Activated B cell treated with CpG ODN at 0.5 μM for 24 hours (primary cell): ENCODE measurements at regions not wholly inside any gene's neighbourhood (a gene's known extent, or its start where the extent isn't known, plus 50 kb on each side); places are given as distances from the start of the nearest gene placed in this dataset.
A peak's percentile ranks its signal among the peaks of the same experiment; 100 is the strongest.

Source experiments
- ATAC-seq: fragments of 200-7000 bp; cut with Tn5 transposase; one replicate; pipeline ENCODE4 v1.10.0; 2021; ENCODE audit warnings: low read depth, mild to moderate bottlenecking, moderate library complexity
- CTCF ChIA-PET: fragments of 350-600 bp; sonication (Branson Sonifier 250); formaldehyde crosslinking; loops from one replicate; lab custom pipeline; 2021; ENCODE audit warnings: antibody characterized with exemption; lab: Charles Lee
- POLR2A ChIA-PET: fragments of 350-600 bp; sonication (Branson Sonifier 250); formaldehyde crosslinking; loops from one replicate; lab custom pipeline; 2021; ENCODE audit warnings: antibody characterized with exemption; lab: Charles Lee
- DNase-seq: peaks from one replicate; pipeline ENCODE4 v3.0.0; 2022
- H3K27ac Mint-ChIP-seq: one replicate; pipeline ENCODE4 v1.8.0; 2020; ENCODE audit warnings: mixed read lengths
- H3K27me3 Mint-ChIP-seq: one replicate; pipeline ENCODE4 v1.8.0; 2021; ENCODE audit warnings: mixed read lengths
- H3K36me3 Mint-ChIP-seq: one replicate; pipeline ENCODE4 v1.8.0; 2021; ENCODE audit warnings: low read depth, mixed read lengths
- H3K4me1 Mint-ChIP-seq: one replicate; pipeline ENCODE4 v1.8.0; 2021; ENCODE audit warnings: mixed read lengths
- H3K4me3 Mint-ChIP-seq: one replicate; pipeline ENCODE4 v1.8.0; 2020; ENCODE audit warnings: mild to moderate bottlenecking, mixed read lengths
- H3K9me3 Mint-ChIP-seq: one replicate; pipeline ENCODE4 v1.8.0; 2020; ENCODE audit warnings: mixed read lengths
- CTCF ChIP-seq: fragments of 200-600 bp; IDR thresholded peaks from one replicate; pipeline ENCODE4 v1.8.0; 2022; ENCODE audit warnings: antibody characterized with exemption, mild to moderate bottlenecking
- intact Hi-C: fragments of 100-400 bp; cut with micrococcal nuclease; formaldehyde crosslinking; loops from one replicate; pipeline ENCODE4 v1.15.1; 2024

- peaks cover 3% of the 10 kb centered on the region for H3K27me3 Mint-ChIP-seq
- H3K36me3 Mint-ChIP-seq = no peaks in the 10 kb centered on the region
- H3K4me1 Mint-ChIP-seq = no peaks in the 10 kb centered on the region
- H3K9me3 Mint-ChIP-seq = no peaks in the 10 kb centered on the region
- H3K4me3 Mint-ChIP-seq = no peak overlapping the region
- ATAC-seq (peak; percentile 49), DNase-seq (no peak)
- ChIA-PET CTCF (interaction anchor here (0.9 to 1.6 kb wide), 2 partner anchors 622 to 624 kb away, joined by 3 to 4 read pairs; no protein-coding TSS in a partner anchor), POLR2A (no interaction called here)
- H3K27ac Mint-ChIP-seq = no peak overlapping the region
- intact Hi-C loops = loop anchor here (1.0 kb wide), 1 partner anchor 624 kb away; no protein-coding TSS in a partner anchor
- TF ChIP-seq CTCF = no peak
Observed at GRCh38 chr4:79576429-79576753, 168.4 kb upstream of the GK2 start.

GRCh38 chr4:79575709-79576428, 167.8 kb upstream of the GK2 start:
- intact Hi-C loops = loop anchor here (1.0 kb wide), 1 partner anchor 624 kb away; no protein-coding TSS in a partner anchor
- Mint-ChIP-seq H3K9me3 (no peaks in the 10 kb centered on the region), H3K4me1 (no peaks in the 10 kb centered on the region), H3K4me3 (no peak overlapping the region), H3K27me3 (peaks cover 3% of the 10 kb centered on the region), H3K36me3 (no peaks in the 10 kb centered on the region), H3K27ac (no peak overlapping the region)
- no peak for TF ChIP-seq CTCF
- ATAC-seq (no peak), DNase-seq (no peak)
- CTCF ChIA-PET = interaction anchor here (0.9 to 1.6 kb wide), 2 partner anchors 622 to 624 kb away, joined by 3 to 4 read pairs; no protein-coding TSS in a partner anchor
- POLR2A ChIA-PET = no interaction called here

GRCh38 chr4:79574741-79575451, 166.9 kb upstream of the GK2 start:
- Mint-ChIP-seq H3K27me3 (peaks cover 3% of the 10 kb centered on the region), H3K36me3 (no peaks in the 10 kb centered on the region), H3K4me3 (no peak overlapping the region), H3K27ac (no peak overlapping the region), H3K4me1 (no peaks in the 10 kb centered on the region), H3K9me3 (no peaks in the 10 kb centered on the region)
- DNase-seq (no peak), ATAC-seq (no peak)
- intact Hi-C loops = no loop called here
- ChIA-PET CTCF (interaction anchor here (1.6 kb wide), 1 partner anchor 621 kb away, joined by 4 read pairs; no protein-coding TSS in a partner anchor), POLR2A (no interaction called here)
- no peak for TF ChIP-seq CTCF

GRCh38 chr4:79563219-79563618, 155.2 kb upstream of the GK2 start:
- intact Hi-C loops = no loop called here
- no peak for ATAC-seq
- no peak overlapping the region for H3K27ac Mint-ChIP-seq

More at GRCh38 chr4:79563219-79563618, 155.2 kb upstream of the GK2 start:
- Mint-ChIP-seq H3K36me3 (no peaks in the 10 kb centered on the region), H3K4me3 (no peak overlapping the region), H3K4me1 (no peaks in the 10 kb centered on the region), H3K9me3 (no peaks in the 10 kb centered on the region), H3K27me3 (peaks cover 7% of the 10 kb centered on the region)
- CTCF ChIA-PET = no interaction called here
- no peak for TF ChIP-seq CTCF
- no peak for DNase-seq
- POLR2A ChIA-PET = no interaction called here
